ENCODE measurements at regions not wholly inside any gene's neighbourhood (a gene's known extent, or its start where the extent isn't known, plus 50 kb on each side); places are given as distances from the start of the nearest gene placed in this dataset.

DNA sequence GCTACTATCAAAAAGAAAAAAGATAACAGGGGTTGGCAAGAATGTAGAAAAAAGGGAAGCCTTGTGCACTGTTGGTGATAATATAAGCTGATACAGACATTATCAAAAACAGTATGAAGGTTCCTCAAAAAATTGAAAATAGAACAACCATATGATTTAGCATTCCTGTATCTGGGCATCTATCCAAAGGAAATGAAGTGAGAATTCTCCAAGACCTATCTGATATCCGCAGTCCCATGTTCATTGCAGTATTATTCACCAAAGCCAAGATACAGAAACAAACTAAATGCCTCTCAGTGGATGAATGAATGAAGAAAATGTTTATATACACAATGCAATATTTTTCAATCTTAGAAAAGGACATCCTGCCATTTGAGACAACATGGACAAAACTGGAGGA, 1943.3 kb downstream of the MAT2B start:
- H3K4me3 ChIP-seq (replicated peaks; ENCODE audit: low read depth, low read length): no peak overlapping the region
- no peak for DNase-seq (ENCODE audit: extremely low read depth, low read depth)
- no peak for TF ChIP-seq CTCF (IDR thresholded peaks at IDR 0.05; ENCODE audit: low read depth, low read length, missing control alignments)

- DNase-seq (ENCODE audit: extremely low read depth, low read depth): no peak
- no peak overlapping the region for H3K4me3 ChIP-seq (replicated peaks; ENCODE audit: low read depth, low read length)
- no peak for TF ChIP-seq CTCF (IDR thresholded peaks at IDR 0.05; ENCODE audit: low read depth, low read length, missing control alignments)
Measured at GRCh38 chr5:165457859-165458481, 1952.6 kb downstream of the MAT2B start.

- no peak for TF ChIP-seq CTCF (IDR thresholded peaks at IDR 0.05; ENCODE audit: low read depth, low read length, missing control alignments)
Measured at GRCh38 chr5:165459232-165459631, 1953.8 kb downstream of the MAT2B start.

DNA sequence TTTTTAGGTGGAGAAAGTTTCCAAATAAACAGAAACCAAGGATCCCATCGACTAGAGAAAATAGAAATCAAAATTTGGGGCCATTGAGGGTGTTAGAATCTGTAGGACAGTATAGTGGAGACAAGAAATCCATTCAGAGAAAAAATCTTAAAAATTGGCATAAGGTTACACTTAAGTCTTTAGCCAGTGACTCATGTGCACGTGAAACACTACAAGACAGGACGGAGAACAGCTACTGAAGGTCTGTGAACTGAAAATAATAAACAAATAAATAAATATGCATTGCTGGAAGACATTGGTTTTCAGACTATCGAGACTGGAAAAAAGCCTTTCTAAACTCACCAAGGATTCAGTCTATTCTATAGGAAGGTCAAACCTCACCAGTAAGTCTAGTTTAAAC, 1955.5 kb downstream of the MAT2B start:
- no peak for TF ChIP-seq CTCF (IDR thresholded peaks at IDR 0.05; ENCODE audit: low read depth, low read length, missing control alignments)

More at GRCh38 chr5:165459232-165459631, 1953.8 kb downstream of the MAT2B start:
- DNase-seq (ENCODE audit: extremely low read depth, low read depth): no peak
- H3K4me3 ChIP-seq (replicated peaks; ENCODE audit: low read depth, low read length): no peak overlapping the region

GRCh38 chr5:165477546-165477945, 1972.1 kb downstream of the MAT2B start:
- no peak for DNase-seq (ENCODE audit: extremely low read depth, low read depth)
- TF ChIP-seq CTCF (IDR thresholded peaks at IDR 0.05; ENCODE audit: low read depth, low read length, missing control alignments): no peak
- no peak overlapping the region for H3K4me3 ChIP-seq (replicated peaks; ENCODE audit: low read depth, low read length)

More for the DNA sequence above, 1955.5 kb downstream of the MAT2B start:
- no peak for DNase-seq (ENCODE audit: extremely low read depth, low read depth)
- H3K4me3 ChIP-seq (replicated peaks; ENCODE audit: low read depth, low read length): no peak overlapping the region

DNA sequence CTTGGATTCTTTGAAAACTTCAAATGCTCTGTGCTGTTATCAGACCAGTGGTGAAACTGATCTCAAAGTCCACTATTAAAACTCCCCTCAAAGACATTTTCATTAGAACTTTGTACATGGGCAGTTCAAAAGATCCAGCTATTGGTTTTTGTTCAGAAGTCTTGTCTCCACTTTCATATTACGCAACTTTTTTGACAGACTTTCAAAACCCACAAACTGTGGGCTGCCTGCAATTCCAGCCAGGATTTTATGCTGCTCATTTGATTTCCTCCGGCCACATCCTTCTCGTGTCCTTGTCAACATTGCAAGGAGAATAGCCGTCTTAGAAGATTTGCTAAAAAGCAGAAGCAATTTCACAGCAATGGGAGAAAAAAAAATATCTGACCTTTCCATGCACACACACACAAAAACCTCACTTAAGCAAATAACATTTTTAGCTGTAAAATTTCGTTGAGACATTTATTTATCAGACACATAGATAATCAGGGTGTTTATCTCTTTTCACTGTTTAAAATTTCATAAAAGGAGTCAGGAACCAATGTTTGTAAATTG, 1990.5 kb downstream of the MAT2B start:
- no peak overlapping the region for H3K4me3 ChIP-seq (replicated peaks; ENCODE audit: low read depth, low read length)
- no peak for DNase-seq (ENCODE audit: extremely low read depth, low read depth)
- TF ChIP-seq CTCF (IDR thresholded peaks at IDR 0.05; ENCODE audit: low read depth, low read length, missing control alignments): no peak

DNA sequence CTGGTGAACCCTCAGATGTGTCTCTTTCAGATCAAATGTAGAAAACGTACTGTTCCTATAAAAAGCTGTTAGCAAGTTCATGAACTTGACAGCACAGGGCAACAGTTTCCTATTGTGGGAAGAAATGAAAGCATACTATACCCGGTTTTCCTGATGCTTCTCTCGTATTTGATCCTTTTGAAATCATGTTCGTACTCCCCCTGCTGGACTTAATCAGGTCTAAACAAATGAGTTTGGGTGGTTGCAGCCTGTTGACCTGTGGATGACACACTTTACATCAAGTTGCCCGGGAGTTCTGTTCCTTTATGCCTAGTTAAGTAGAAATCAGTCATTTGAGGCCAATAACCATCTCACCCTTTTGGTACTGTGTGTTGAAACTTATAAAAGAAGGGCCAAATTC, 1992.3 kb downstream of the MAT2B start:
- no peak overlapping the region for H3K4me3 ChIP-seq (replicated peaks; ENCODE audit: low read depth, low read length)
- DNase-seq (ENCODE audit: extremely low read depth, low read depth): no peak
- TF ChIP-seq CTCF (IDR thresholded peaks at IDR 0.05; ENCODE audit: low read depth, low read length, missing control alignments): no peak
